HepG2 (cell line): ENCODE measurements at regions not wholly inside any gene's neighbourhood (a gene's known extent, or its start where the extent isn't known, plus 50 kb on each side); places are given as distances from the start of the nearest gene placed in this dataset.

Experiments
- ELF3 ChIP-seq: IDR thresholded peaks from 2 replicates; pipeline ENCODE4 v1.6.1; 2016; ENCODE audit warnings: missing genetic modification reagents, missing compliant biosample characterization
- ETV6 ChIP-seq: sonication (generic); formaldehyde crosslinking; conservative IDR thresholded peaks from 2 replicates; pipeline ENCODE4 v1.4.0; 2020; ENCODE audit warnings: missing genetic modification reagents
- EZH2 ChIP-seq: conservative IDR thresholded peaks from 2 replicates; pipeline ENCODE4 v1.6.1; 2012; ENCODE audit warnings: mild to moderate bottlenecking, low read depth, low read length, moderate library complexity
- FOSL2 ChIP-seq: sonication (generic); formaldehyde crosslinking; IDR thresholded peaks from 2 replicates; pipeline ENCODE4 v1.4.0; 2020; ENCODE audit warnings: missing genetic modification reagents
- RAD21 ChIP-seq: fragments of 450-650 bp; formaldehyde crosslinking; IDR thresholded peaks from 2 replicates; pipeline ENCODE4 v1.5.0; 2020; ENCODE audit warnings: mild to moderate bottlenecking
- ZNF235 ChIP-seq: sonication (generic); formaldehyde crosslinking; IDR thresholded peaks from 2 replicates; pipeline ENCODE4 v1.8.1; 2023; ENCODE audit warnings: mild to moderate bottlenecking, missing genetic modification reagents, borderline replicate concordance
- ZNF556 ChIP-seq: sonication (generic); formaldehyde crosslinking; IDR thresholded peaks from 2 replicates; pipeline ENCODE4 v1.4.0; 2020; ENCODE audit warnings: mild to moderate bottlenecking, missing genetic modification reagents, borderline replicate concordance
- ZNF607 ChIP-seq: sonication (generic); formaldehyde crosslinking; IDR thresholded peaks from 2 replicates; pipeline ENCODE4 v1.5.1; 2020; ENCODE audit warnings: missing genetic modification reagents, mild to moderate bottlenecking, borderline replicate concordance
- TF ChIP-seq, protein P1 (sequence below): sonication (generic); formaldehyde crosslinking; IDR thresholded peaks from 2 replicates; pipeline ENCODE4 v1.5.0; 2020; ENCODE audit warnings: mild to moderate bottlenecking, missing genetic modification reagents, moderate library complexity

DNA sequence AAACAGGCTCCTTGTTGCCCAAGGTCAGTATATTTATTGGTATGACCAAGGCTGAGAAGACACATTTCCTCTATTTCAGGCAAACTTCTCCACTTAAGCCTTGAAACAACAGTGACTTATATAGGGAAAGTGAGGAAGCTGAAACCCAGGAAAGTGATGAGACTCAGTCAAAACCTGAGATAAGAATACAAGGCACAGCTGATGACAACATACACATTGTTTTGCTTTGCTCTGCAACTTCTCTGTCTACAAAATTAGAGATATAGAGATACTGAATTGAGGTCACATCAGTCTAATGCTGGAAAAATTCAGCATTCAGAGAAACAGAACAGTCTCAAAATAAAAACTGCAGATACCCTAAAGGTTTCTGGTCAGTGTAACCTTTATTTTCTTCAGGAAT lies 586.1 kb downstream of the DNAH5 start:
- TF ChIP-seq EZH2 (no peak), ETV6 (CRISPR knock-in tag) (no peak), ELF3 (CRISPR knock-in tag) (no peak), ZNF235 (CRISPR knock-in tag) (no peak), ZNF607 (CRISPR knock-in tag) (no peak), FOSL2 (CRISPR knock-in tag) (no peak), ZNF556 (CRISPR knock-in tag) (no peak), RAD21 (CRISPR knock-in tag) (no peak)
- TF ChIP-seq, protein P1, sequence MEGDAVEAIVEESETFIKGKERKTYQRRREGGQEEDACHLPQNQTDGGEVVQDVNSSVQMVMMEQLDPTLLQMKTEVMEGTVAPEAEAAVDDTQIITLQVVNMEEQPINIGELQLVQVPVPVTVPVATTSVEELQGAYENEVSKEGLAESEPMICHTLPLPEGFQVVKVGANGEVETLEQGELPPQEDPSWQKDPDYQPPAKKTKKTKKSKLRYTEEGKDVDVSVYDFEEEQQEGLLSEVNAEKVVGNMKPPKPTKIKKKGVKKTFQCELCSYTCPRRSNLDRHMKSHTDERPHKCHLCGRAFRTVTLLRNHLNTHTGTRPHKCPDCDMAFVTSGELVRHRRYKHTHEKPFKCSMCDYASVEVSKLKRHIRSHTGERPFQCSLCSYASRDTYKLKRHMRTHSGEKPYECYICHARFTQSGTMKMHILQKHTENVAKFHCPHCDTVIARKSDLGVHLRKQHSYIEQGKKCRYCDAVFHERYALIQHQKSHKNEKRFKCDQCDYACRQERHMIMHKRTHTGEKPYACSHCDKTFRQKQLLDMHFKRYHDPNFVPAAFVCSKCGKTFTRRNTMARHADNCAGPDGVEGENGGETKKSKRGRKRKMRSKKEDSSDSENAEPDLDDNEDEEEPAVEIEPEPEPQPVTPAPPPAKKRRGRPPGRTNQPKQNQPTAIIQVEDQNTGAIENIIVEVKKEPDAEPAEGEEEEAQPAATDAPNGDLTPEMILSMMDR (CRISPR knock-in tag) = no peak
